ENCODE measurements at regions not wholly inside any gene's neighbourhood (a gene's known extent, or its start where the extent isn't known, plus 50 kb on each side); places are given as distances from the start of the nearest gene placed in this dataset.

DNA sequence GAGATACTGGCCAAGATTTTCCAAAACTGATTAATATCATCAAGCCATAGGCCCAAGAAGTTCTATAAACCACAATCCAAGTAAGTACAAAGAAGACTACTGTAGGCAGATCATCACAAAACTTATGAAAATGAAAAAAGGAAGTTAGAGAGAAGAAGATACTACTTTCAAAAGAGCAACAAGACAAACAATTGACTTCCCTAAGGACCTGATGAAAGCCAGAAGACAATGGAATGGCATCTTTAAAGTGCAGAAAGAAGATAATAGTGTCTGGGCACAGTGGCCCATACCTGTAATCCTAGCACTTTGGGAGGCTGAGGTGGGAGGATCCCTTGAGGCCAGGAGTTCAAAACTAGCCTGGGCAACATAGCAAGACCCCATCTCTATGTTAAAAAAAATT lies 243.1 kb downstream of the PRDM2 start:
- peaks cover 6% of the 10 kb centered on the region for H3K9me3 ChIP-seq (ENCODE audit: control insufficient read depth, insufficient read depth, low read length)
- H3F3A ChIP-seq (ENCODE audit: control insufficient read depth, insufficient read depth): no peaks in the 10 kb centered on the region
- no peaks in the 10 kb centered on the region for H3K79me2 ChIP-seq (ENCODE audit: control insufficient read depth, low read length)
- no peak overlapping the region for H3K27ac ChIP-seq (ENCODE audit: low read depth, low read length)
- no peaks in the 10 kb centered on the region for H3K9me2 ChIP-seq (replicated peaks; ENCODE audit: control insufficient read depth, low read length)
- H3K4me1 ChIP-seq (ENCODE audit: control insufficient read depth, low read length): no peaks in the 10 kb centered on the region
- H3K36me3 ChIP-seq (ENCODE audit: control insufficient read depth, low read length): no peaks in the 10 kb centered on the region
- H3K27me3 ChIP-seq (ENCODE audit: control insufficient read depth, low read length): no peaks in the 10 kb centered on the region
- H3K4me3 ChIP-seq (ENCODE audit: low read length): no peak overlapping the region
- no peaks in the 10 kb centered on the region for H4K20me1 ChIP-seq (ENCODE audit: control insufficient read depth, insufficient read depth, low read depth, low read length)
- no peak overlapping the region for H3K4me2 ChIP-seq (ENCODE audit: low read length)
- TF ChIP-seq EZH2phosphoT487 (IDR thresholded peaks at IDR 0.05; ENCODE audit: borderline replicate concordance, low read length): no peak
- TF ChIP-seq, protein P1, sequence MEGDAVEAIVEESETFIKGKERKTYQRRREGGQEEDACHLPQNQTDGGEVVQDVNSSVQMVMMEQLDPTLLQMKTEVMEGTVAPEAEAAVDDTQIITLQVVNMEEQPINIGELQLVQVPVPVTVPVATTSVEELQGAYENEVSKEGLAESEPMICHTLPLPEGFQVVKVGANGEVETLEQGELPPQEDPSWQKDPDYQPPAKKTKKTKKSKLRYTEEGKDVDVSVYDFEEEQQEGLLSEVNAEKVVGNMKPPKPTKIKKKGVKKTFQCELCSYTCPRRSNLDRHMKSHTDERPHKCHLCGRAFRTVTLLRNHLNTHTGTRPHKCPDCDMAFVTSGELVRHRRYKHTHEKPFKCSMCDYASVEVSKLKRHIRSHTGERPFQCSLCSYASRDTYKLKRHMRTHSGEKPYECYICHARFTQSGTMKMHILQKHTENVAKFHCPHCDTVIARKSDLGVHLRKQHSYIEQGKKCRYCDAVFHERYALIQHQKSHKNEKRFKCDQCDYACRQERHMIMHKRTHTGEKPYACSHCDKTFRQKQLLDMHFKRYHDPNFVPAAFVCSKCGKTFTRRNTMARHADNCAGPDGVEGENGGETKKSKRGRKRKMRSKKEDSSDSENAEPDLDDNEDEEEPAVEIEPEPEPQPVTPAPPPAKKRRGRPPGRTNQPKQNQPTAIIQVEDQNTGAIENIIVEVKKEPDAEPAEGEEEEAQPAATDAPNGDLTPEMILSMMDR (IDR thresholded peaks at IDR 0.05; ENCODE audit: low read depth, low read length, poor library complexity, severe bottlenecking): no peak

DNA sequence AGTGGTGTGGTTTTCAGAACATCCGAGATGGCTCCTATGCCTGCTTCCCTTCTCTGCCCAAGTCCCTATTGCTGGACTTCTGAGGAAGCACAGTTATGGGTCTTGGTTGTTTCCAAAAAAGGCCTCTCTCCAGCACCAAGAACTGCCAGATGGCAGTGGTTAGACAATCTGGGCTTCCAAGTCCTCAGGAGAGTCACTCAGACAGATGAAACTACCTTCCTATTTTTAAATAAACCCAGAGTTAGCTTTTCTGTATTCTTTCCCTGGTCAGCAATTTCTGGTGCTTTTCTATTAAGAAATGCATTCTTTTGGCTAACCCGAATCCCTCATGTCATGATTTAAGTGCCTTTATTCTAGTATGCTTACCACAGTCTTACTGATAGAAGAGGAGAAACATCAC lies 245.9 kb downstream of the PRDM2 start:
- Histone ChIP-seq H3K27ac (ENCODE audit: low read depth, low read length) (no peak overlapping the region), H4K20me1 (ENCODE audit: control insufficient read depth, insufficient read depth, low read depth, low read length) (no peaks in the 10 kb centered on the region), H3K4me2 (ENCODE audit: low read length) (no peak overlapping the region), H3K4me1 (ENCODE audit: control insufficient read depth, low read length) (no peaks in the 10 kb centered on the region), H3F3A (ENCODE audit: control insufficient read depth, insufficient read depth) (no peaks in the 10 kb centered on the region), H3K79me2 (ENCODE audit: control insufficient read depth, low read length) (no peaks in the 10 kb centered on the region), H3K27me3 (ENCODE audit: control insufficient read depth, low read length) (peaks cover 6% of the 10 kb centered on the region; the same call in 1 of the 2 replicates), H3K9me3 (ENCODE audit: control insufficient read depth, insufficient read depth, low read length) (peaks cover 6% of the 10 kb centered on the region), H3K4me3 (ENCODE audit: low read length) (no peak overlapping the region), H3K9me2 (replicated peaks; ENCODE audit: control insufficient read depth, low read length) (no peaks in the 10 kb centered on the region), H3K36me3 (ENCODE audit: control insufficient read depth, low read length) (no peaks in the 10 kb centered on the region)
- no peak for TF ChIP-seq EZH2phosphoT487 (IDR thresholded peaks at IDR 0.05; ENCODE audit: borderline replicate concordance, low read length)
- TF ChIP-seq, protein P1 (IDR thresholded peaks at IDR 0.05; ENCODE audit: low read depth, low read length, poor library complexity, severe bottlenecking): no peak

- no peak overlapping the region for H3K4me3 ChIP-seq (ENCODE audit: low read length)
- no peaks in the 10 kb centered on the region for H3K36me3 ChIP-seq (ENCODE audit: control insufficient read depth, low read length)
- no peaks in the 10 kb centered on the region for H3K9me2 ChIP-seq (replicated peaks; ENCODE audit: control insufficient read depth, low read length)
- H3K4me2 ChIP-seq (ENCODE audit: low read length): no peak overlapping the region
- no peaks in the 10 kb centered on the region for H4K20me1 ChIP-seq (ENCODE audit: control insufficient read depth, insufficient read depth, low read depth, low read length)
- no peaks in the 10 kb centered on the region for H3K79me2 ChIP-seq (ENCODE audit: control insufficient read depth, low read length)
- TF ChIP-seq EZH2phosphoT487 (IDR thresholded peaks at IDR 0.05; ENCODE audit: borderline replicate concordance, low read length): no peak
- TF ChIP-seq, protein P1 (IDR thresholded peaks at IDR 0.05; ENCODE audit: low read depth, low read length, poor library complexity, severe bottlenecking): no peak
- H3K27ac ChIP-seq (ENCODE audit: low read depth, low read length): no peak overlapping the region
- H3K9me3 ChIP-seq (ENCODE audit: control insufficient read depth, insufficient read depth, low read length): peaks cover 5% of the 10 kb centered on the region
- H3K27me3 ChIP-seq (ENCODE audit: control insufficient read depth, low read length): peaks cover 6% of the 10 kb centered on the region; the same call in 1 of the 2 replicates
- no peaks in the 10 kb centered on the region for H3F3A ChIP-seq (ENCODE audit: control insufficient read depth, insufficient read depth)
- H3K4me1 ChIP-seq (ENCODE audit: control insufficient read depth, low read length): no peaks in the 10 kb centered on the region
Observed at GRCh38 chr1:13947658-13948057, 247.7 kb downstream of the PRDM2 start.

All from DOHH2 (cell line).